ENCODE measurements at regions not wholly inside any gene's neighbourhood (a gene's known extent, or its start where the extent isn't known, plus 50 kb on each side); places are given as distances from the start of the nearest gene placed in this dataset.

DNA sequence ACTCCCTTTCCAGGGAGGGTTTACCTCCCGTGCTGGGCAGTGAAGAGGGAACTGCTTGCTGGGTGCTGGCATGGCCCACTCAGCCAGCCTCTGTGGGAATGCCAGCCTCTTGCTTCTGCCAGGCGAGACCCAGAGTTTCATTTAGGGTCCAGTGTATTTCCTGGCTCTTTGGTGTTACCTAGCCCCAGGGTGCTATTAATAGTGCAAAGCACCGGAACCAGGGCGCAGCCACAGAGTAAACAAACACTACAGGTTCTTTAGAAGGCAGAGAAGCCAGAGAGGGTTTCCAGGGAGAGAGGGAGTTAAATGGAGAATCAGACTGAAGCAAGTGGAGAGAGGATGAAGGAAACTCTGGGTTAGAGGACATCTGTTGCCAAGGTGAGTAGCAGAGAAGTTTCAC, 74.9 kb upstream of the SPATA13 start:
- no peak for DNase-seq

DNA sequence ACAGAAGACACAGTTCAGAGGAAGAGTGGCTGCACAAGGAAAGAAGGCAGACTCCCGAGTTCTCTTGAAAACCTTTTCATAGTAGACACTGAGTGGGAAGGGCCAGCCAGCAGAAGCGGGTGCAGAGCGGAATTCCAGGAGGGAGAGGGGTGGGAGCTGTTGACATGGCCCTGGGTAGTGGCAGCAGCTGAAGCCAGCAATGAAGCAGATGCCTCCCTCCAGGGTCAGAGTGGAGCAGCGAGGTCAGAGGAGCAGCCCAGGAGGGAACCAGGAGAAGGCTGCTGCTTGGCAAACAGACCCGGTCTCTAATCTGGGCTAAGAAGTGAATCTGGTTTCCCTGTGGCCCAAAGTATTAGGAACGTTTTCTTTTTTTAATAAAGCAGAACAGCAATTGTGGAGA, 73.9 kb upstream of the SPATA13 start:
- DNase-seq = no peak

DNA sequence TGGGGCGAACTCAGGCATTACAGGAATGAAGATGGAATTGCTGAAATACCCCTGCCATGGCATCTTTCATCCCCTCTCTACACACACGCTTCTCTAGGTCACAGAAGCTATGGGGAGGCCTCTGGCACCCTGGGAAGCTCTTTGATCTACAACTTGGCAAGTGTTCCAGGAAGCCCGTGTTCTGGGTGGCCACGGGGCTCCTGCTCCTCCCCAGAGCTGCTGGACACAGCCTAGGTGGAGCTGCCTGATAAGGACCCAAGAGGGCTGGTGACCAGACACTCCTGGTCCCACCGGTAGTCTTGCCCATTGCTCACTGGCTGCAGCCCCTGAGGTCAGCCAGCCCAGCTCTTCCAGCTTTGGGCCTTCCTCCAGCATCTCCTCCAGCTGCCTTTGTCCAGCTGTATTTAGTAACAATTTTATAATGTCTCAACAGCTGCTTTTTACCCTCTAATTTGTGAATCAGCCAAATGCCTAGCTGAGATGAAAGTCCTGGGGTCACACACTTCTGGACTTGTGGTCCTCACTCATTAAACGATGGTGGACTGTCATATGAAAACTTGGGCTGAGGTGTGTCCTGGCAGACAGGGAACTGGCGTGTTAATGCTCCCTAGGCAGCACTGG, 72.8 kb upstream of the SPATA13 start:
- no peak for DNase-seq

DNA sequence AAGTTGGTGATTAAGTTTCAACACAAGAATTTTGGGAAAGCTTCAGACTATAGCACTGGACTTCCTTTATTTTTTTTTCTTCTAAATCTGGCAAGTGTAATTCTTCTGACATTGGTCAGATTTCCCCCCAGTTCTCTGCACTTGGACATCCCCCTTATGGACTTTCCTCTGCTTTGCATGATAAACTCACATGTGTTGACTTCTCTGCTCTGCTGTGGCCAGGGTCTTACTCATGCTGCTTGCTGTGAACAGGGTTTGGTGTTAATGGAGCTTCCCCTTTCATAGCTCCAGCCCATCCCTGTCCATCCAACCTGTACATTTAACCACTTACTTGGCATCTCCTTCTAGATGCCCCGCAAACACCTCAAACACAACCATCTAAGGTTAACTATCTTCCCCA, 70.5 kb upstream of the SPATA13 start:
- no peak for DNase-seq

DNA sequence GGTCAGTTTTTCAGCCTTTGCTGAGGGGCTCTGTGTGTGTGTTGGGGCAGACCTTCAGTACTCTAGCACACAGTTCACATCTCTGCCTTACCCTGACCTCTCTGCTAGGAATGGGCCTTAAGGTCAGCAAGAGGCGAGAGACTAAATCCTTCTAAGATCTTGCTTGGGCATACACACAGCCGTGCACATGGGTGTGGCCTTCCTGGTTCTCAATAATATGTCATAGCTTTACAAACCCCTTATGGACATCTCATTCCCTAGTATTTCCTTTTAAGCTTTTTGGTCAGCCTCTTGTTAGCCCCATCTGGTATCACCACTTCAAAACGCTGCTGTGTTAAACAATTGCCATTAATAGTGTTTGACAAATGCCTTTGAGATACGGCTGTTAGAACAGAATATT, 69.4 kb upstream of the SPATA13 start:
- DNase-seq = no peak

DNA sequence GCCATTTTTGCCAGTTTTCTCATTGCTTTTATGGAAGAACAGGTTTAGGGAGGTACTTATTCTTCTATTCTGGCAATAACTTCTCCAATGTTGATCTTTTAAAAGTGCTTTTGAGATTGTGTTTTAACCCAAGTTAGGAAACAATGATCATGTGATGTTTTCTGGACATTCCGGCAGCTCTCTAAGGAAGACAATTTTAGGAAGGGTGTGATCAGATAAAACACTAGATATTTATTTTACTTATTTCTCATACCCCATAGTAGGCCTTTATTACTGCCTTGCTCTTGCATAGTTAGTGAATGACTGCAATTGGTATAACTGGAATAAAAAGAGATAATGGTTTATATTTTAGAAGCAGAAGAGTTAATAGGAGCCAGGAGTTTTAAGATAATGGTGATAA, 68.4 kb upstream of the SPATA13 start:
- DNase-seq = no peak

DNA sequence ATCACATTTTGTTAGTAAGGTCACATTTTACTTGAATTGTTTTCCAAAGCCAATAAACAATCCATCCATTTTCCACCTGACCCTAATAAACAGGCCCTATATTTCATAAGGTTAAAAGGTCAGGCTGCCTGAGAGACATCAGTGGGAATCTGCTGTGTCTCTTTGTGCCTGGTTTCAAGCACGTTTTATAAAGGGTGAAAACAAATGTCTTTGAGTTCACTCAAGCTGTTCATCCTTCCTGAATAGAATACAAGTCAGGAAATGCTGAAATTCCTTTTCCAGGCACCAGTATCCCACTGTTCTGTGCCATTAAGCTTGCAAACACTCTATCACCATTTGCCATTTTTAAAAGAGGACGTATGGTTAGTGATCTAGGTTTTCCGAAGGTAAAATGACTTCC, 67.5 kb upstream of the SPATA13 start:
- DNase-seq = no peak

DNA sequence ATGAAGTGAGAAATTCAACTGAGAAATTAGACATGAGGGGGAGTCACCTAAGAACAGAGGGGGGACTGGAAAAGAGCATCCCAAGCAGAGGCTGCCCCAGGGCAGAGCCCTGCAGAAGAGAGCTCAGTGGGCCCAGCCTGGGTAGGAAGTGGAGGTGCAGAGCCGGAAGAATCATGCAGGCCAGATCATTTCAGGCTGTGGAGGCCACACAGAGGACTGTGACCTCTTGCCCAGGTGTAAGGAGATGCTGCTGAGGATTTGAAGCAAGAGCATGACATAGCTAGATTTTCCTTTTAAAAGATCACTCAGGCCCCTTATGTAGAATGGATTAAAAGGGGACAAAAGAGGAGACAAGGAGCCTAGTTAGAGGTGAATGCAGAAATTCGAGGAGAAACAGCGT, 63.9 kb upstream of the SPATA13 start:
- DNase-seq = no peak

DNA sequence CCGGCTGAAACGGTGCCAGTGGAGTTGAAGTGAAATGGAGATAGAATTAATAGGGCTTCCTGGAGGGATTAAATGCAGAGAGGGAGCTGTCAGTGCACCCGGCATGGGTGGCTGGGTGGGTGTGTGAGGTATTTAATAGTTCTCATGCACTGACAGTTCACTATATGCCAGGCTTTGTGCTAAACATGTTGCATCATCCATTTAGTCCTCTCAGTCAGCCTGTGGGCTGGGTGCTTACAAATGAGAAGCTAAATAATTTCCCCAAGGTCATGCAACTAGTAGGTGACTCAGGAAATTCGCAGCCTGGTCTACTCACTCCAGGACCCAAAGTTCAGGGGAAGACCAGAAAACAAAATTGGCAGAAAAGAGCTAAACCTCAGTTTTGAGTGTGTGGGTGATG, 63.5 kb upstream of the SPATA13 start:
- DNase-seq = no peak

DNA sequence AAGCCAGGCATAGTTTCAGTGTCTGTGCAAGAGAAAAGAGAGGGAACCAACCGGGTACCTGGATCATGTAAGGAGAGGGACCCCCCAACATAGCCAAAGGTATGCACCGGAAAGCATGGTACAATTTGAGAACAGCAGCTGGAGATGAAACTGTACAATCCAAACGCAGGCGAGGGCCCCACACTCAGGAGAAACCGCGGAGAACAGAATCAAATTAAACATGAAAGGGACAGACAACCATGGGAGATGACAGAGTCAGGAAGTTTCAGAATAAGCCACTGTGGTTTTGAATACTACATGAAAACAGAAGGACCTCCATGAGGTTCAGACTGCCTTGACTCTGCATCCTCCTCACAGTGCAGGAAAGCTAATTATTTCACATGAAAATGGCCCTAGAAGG, 62.9 kb upstream of the SPATA13 start:
- DNase-seq = no peak

DNA sequence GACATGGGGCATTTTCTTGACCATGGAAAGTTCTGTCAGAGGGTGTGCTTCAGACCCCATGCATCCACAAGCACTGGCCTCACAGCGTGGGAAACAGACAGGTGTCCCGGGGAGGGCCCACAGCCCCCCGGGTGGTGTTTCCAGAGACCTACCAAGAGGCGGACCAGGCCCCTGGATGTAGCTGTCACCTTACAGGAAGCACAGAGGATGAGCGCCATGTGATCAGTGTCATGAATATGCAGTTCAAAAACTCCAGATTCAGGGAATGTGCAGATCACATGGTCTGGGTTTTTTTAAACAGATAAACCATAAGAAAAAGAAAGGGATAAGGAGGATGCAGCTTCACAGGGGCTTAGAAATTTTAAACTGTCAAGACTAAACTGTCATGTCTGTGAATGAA, 61.0 kb upstream of the SPATA13 start:
- DNase-seq = no peak

DNA sequence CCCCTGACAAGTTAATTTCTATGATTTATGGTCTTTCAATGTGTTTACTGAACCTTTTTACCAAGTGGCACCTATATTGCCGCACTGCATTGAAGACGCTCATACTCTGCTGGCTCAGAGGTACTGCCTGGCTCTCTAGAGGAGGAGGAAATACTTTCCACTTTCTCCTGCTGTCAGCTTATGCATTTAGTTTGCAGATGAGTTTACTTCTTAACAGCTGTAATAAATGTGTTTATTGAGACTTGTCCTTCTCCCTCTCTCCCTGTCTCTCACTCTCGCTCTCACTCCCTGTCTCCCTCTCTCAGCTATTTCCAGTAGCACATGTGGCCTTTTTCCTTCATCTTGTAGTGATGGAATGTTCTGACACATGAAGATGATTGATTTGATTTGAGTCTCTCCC, 60.3 kb upstream of the SPATA13 start:
- DNase-seq = no peak

DNA sequence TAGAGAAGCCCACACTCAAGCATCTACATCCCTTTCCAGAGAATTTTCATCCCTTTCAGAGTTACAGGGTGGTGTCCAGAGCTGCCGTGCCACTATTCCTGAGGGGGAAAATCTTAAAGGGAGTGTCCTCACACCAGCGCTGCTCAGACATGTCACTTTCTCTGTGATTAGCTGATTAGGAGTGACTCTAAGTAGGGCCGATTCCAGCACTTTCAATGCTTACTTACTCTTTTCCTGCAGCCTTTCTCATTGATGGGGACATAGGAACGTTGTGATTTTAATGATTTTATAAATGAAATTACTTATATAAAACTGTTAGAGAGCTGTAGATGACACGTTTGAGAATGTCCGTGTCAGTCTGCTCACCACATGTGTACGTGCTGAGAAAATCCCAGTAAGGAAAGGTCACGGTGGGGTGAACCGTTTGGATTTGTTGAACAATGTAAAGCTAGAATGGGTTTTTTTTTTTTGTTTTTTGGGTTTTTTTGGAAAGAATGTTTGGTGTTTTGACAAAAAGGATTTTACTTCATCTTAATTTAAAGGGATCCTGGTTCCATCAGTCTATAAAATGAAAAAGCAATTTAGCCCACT, 56.6 kb upstream of the SPATA13 start:
- DNase-seq = no peak

DNA sequence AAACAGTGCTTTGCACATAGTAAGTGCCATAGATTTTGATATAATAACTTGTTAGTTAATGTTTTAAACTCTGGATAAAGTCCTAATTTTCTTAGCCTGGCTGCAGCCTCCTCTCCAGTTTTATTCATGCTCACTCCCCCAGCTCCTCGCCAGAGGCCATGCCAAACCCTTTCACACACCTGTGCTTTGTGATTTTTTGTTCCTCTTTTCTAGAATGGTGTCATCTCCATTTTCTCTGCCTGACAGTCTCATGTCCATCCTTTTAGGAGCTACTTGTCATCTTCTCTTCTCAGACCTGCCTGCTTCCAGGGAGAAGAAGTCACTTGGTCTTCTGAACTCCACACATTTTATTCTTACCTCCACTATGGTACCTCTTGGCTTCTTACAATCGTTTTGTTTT, 55.8 kb upstream of the SPATA13 start:
- DNase-seq = no peak

DNA sequence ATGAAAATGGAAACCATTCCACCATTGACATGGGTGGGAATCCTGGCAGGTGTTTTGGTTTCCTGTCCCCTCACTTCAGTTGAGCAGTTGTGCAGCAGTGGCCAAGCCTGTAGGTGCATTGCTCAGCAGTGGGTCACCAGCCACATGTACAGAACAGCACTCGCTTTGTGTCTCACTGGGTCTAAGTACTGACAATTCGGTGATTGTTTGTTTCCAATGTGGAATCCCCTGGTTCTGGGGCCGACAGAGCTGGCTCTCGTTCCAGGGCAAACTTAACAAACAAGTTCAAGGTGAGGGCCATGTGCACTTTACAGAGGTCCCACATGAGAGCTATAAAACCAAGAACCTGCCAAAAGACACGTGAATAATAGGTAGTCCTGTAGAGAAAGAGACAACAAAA, 54.1 kb upstream of the SPATA13 start:
- DNase-seq = no peak

DNA sequence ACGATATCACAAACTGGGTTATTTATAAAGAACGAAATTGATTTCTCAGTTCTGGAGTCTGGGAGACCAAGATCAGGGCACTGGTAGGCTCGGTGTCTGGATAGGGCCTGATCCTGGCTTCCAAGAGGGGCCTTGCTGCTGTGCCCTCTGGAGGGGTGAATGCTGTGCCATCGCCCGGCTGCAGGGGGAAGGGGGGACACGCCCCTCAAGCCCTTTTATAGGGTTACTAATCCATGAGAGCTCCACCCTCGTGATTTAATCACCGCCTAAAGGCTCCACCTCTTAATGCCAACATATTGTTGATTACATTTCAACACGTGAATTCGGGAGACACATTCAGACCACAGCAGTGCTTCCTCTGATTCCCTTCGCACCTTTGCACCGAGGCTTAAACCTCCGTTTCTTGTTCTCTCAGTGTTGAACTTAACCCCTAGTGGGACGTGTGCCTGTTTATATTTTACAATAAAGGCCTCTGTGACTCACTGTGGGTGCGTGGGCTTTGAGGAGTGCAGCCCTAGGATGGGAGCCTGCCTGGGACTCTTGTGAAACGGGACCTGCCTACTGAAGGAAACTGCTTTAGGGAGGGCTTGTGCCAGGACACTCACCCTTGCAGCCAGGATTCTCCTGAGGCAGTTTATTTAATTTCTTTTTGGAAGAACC, 52.4 kb upstream of the SPATA13 start:
- DNase-seq = no peak

DNA sequence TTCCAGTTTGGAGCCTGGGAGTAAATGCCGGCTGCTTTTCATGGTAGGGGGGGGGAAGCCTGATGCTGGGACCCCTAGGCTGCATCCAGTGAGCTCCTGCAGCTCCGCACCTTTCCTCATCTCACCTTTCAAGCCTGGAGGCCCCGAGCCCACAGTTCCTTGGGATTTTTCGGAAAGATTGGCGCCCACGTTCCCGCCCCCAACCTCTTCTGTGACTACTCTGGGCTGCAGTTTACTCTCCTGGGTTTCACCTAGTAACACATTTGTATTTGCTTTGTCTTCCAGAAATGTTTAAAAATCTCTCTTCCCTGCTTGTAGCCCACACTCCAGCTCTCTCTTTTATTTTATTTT, 51.9 kb upstream of the SPATA13 start:
- no peak for DNase-seq

DNA sequence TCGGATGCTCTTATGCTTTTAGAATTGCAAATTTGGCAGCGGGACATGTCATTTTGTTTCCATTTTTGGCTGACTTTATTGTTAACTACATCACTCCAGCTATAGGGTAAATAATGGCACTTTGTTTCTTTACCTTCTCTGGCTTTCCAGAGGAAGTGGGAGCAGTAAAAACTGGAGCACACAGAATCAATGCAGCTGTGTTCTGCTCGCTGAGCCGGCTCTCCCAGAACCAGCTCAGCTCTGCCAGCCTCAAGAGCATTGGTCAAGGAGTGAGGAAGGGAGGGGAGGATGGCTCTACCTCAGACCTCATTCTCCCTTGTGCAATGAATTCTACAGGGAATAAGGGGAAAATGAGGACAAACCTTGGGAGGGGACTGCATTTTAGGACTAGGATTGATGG, 50.5 kb upstream of the SPATA13 start:
- DNase-seq = no peak

Data from NCI-H2107 (cell line).